Loucy (cell line): ENCODE measurements at regions not wholly inside any gene's neighbourhood (a gene's known extent, or its start where the extent isn't known, plus 50 kb on each side); places are given as distances from the start of the nearest gene placed in this dataset.

ENCODE experiments used
- H2AFZ ChIP-seq: fragments of 200-600 bp; sonication (generic); 2 replicates; pipeline ENCODE4 v1.6.0; 2016; ENCODE audit warnings: antibody characterized with exemption, mild to moderate bottlenecking, low read length, moderate library complexity
- H3F3A ChIP-seq: fragments of 200-600 bp; 2 replicates; pipeline ENCODE4 v1.6.0; 2016; ENCODE audit warnings: antibody characterized with exemption, low read depth, mild to moderate bottlenecking
- H3K27me3 ChIP-seq: fragments of 200-600 bp; sonication (generic); 2 replicates; pipeline ENCODE4 v1.6.1; 2014; ENCODE audit warnings: low read length, mild to moderate bottlenecking; ENCODE audit not compliant: insufficient read depth, poor library complexity, severe bottlenecking
- H3K36me3 ChIP-seq: fragments of 200-600 bp; sonication (generic); 2 replicates; pipeline ENCODE4 v1.6.1; 2016; ENCODE audit warnings: low read length; ENCODE audit not compliant: insufficient read depth
- H3K4me1 ChIP-seq: fragments of 200-600 bp; sonication (generic); 2 replicates; pipeline ENCODE4 v1.5.1; 2014; ENCODE audit warnings: low read length, mild to moderate bottlenecking; ENCODE audit not compliant: insufficient read depth, poor library complexity, severe bottlenecking
- H3K4me2 ChIP-seq: fragments of 200-600 bp; sonication (generic); 2 replicates; pipeline ENCODE4 v1.6.0; 2014; ENCODE audit warnings: antibody characterized with exemption, low read length, low read depth, mild to moderate bottlenecking; ENCODE audit not compliant: poor library complexity, severe bottlenecking
- H3K4me3 ChIP-seq: fragments of 200-600 bp; sonication (generic); 2 replicates; pipeline ENCODE4 v1.5.1; 2014; ENCODE audit warnings: low read length, mild to moderate bottlenecking, mixed read lengths; ENCODE audit not compliant: poor library complexity, severe bottlenecking
- H3K79me2 ChIP-seq: fragments of 200-600 bp; sonication (generic); 2 replicates; pipeline ENCODE4 v1.6.1; 2014; ENCODE audit warnings: low read length; ENCODE audit not compliant: insufficient read depth
- H3K9ac ChIP-seq: fragments of 200-600 bp; sonication (generic); 2 replicates; pipeline ENCODE4 v1.6.0; 2014; ENCODE audit warnings: mild to moderate bottlenecking, low read depth, low read length, moderate library complexity; ENCODE audit not compliant: poor library complexity, severe bottlenecking
- H3K9me2 ChIP-seq: fragments of 200-600 bp; sonication (generic); replicated peaks from 2 replicates; pipeline ENCODE4 v1.6.1; 2016; ENCODE audit warnings: low read depth, low read length, mixed read lengths
- H3K9me3 ChIP-seq: fragments of 200-600 bp; sonication (generic); 2 replicates; pipeline ENCODE4 v1.6.1; 2014; ENCODE audit warnings: mild to moderate bottlenecking, antibody characterized with exemption, low read length, low read depth; ENCODE audit not compliant: insufficient read depth
- H4K20me1 ChIP-seq: fragments of 200-600 bp; sonication (generic); 2 replicates; pipeline ENCODE4 v1.6.0; 2014; ENCODE audit warnings: antibody characterized with exemption, low read length, mild to moderate bottlenecking; ENCODE audit not compliant: insufficient read depth, poor library complexity, severe bottlenecking
- EZH2phosphoT487 ChIP-seq: fragments of 200-600 bp; IDR thresholded peaks from 2 replicates; pipeline ENCODE4 v1.6.1; 2018; ENCODE audit warnings: antibody characterized with exemption, mild to moderate bottlenecking, moderate library complexity, borderline replicate concordance
- TF ChIP-seq, protein P1 (sequence below): fragments of 200-600 bp; sonication (generic); conservative IDR thresholded peaks from 2 replicates; pipeline ENCODE4 v1.5.1; 2014; ENCODE audit warnings: mild to moderate bottlenecking, antibody characterized with exemption, low read length

- TF ChIP-seq, protein P1, sequence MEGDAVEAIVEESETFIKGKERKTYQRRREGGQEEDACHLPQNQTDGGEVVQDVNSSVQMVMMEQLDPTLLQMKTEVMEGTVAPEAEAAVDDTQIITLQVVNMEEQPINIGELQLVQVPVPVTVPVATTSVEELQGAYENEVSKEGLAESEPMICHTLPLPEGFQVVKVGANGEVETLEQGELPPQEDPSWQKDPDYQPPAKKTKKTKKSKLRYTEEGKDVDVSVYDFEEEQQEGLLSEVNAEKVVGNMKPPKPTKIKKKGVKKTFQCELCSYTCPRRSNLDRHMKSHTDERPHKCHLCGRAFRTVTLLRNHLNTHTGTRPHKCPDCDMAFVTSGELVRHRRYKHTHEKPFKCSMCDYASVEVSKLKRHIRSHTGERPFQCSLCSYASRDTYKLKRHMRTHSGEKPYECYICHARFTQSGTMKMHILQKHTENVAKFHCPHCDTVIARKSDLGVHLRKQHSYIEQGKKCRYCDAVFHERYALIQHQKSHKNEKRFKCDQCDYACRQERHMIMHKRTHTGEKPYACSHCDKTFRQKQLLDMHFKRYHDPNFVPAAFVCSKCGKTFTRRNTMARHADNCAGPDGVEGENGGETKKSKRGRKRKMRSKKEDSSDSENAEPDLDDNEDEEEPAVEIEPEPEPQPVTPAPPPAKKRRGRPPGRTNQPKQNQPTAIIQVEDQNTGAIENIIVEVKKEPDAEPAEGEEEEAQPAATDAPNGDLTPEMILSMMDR: no peak
- no peak for TF ChIP-seq EZH2phosphoT487
These were observed 833.4 kb upstream of the GOT2 start for GRCh38 chr16:59567496-59567895.

DNA sequence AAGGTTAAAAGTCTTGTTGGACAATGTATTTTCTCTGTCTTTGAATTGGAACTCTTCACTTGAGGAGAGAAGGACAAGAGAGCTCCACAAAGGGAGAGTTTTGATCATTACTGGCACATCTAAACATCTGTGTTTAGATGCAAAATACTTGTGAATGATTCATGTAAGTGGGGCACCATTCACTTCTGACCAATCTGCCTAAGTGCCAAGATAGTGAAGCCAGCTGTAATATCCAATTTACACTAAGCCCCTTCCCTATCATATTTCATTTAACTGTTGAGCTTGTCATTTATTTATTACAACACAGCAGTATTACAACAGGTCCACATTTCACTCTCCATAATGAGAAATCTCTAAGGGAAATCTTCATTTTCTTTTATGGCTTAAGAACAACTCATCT is 832.3 kb upstream of the GOT2 start:
- Histone ChIP-seq H3K4me2 (no peak overlapping the region), H3K9me3 (no peaks in the 10 kb centered on the region), H3K27me3 (no peaks in the 10 kb centered on the region), H3K4me1 (no peaks in the 10 kb centered on the region), H3K36me3 (no peaks in the 10 kb centered on the region), H3K79me2 (no peaks in the 10 kb centered on the region), H2AFZ (no peak overlapping the region), H3K4me3 (no peak overlapping the region), H3K9me2 (no peaks in the 10 kb centered on the region), H3F3A (no peaks in the 10 kb centered on the region), H3K9ac (no peak overlapping the region), H4K20me1 (no peaks in the 10 kb centered on the region)
- TF ChIP-seq EZH2phosphoT487: no peak
- TF ChIP-seq, protein P1: no peak

More at GRCh38 chr16:59567496-59567895, 833.4 kb upstream of the GOT2 start:
- no peaks in the 10 kb centered on the region for H3K9me3 ChIP-seq
- no peaks in the 10 kb centered on the region for H3K4me1 ChIP-seq
- H4K20me1 ChIP-seq: no peaks in the 10 kb centered on the region
- H3K9me2 ChIP-seq: no peaks in the 10 kb centered on the region
- no peak overlapping the region for H2AFZ ChIP-seq
- H3K36me3 ChIP-seq: no peaks in the 10 kb centered on the region
- no peaks in the 10 kb centered on the region for H3K27me3 ChIP-seq
- no peak overlapping the region for H3K9ac ChIP-seq
- no peak overlapping the region for H3K4me2 ChIP-seq
- no peaks in the 10 kb centered on the region for H3F3A ChIP-seq
- H3K79me2 ChIP-seq: no peaks in the 10 kb centered on the region
- H3K4me3 ChIP-seq: no peak overlapping the region

- Histone ChIP-seq H3F3A (no peaks in the 10 kb centered on the region), H3K4me2 (no peak overlapping the region), H3K27me3 (no peaks in the 10 kb centered on the region), H2AFZ (no peak overlapping the region), H3K4me1 (no peaks in the 10 kb centered on the region), H3K9me3 (no peaks in the 10 kb centered on the region), H3K9me2 (no peaks in the 10 kb centered on the region), H3K36me3 (no peaks in the 10 kb centered on the region), H3K9ac (no peak overlapping the region), H3K79me2 (no peaks in the 10 kb centered on the region), H3K4me3 (no peak overlapping the region), H4K20me1 (no peaks in the 10 kb centered on the region)
- no peak for TF ChIP-seq EZH2phosphoT487
- TF ChIP-seq, protein P1: no peak
These were observed 824.6 kb upstream of the GOT2 start for GRCh38 chr16:59558679-59559078.
